Colonic mucosa (tissue), 4 donors: ENCODE measurements at regions not wholly inside any gene's neighbourhood (a gene's known extent, or its start where the extent isn't known, plus 50 kb on each side); places are given as distances from the start of the nearest gene placed in this dataset.

ENCODE experiments used
- DNase-seq: peaks from one replicate; pipeline ENCODE4 v3.0.0-alpha.2; 2020
- H3K27ac ChIP-seq: fragments of 200-600 bp; one replicate; pipeline ENCODE4 v1.8.0; 2021
- H3K27me3 ChIP-seq: fragments of 200-600 bp; one replicate; pipeline ENCODE4 v1.8.0; 2021
- H3K36me3 ChIP-seq: fragments of 200-600 bp; one replicate; pipeline ENCODE4 v1.8.0; 2021
- H3K4me1 ChIP-seq: fragments of 200-600 bp; one replicate; pipeline ENCODE4 v1.8.0; 2021; ENCODE audit warnings: mild to moderate bottlenecking
- H3K4me3 ChIP-seq: fragments of 200-600 bp; one replicate; pipeline ENCODE4 v1.8.0; 2021
- H3K9ac ChIP-seq, 2 donors: one replicate each; pipeline ENCODE4 v1.7.0; 2013; ENCODE audit warnings: control low read depth in 2 of 2, low read depth in 2 of 2, low read length in 2 of 2
- H3K9me3 ChIP-seq: fragments of 200-600 bp; one replicate; pipeline ENCODE4 v1.8.0; 2021
- intact Hi-C: fragments of 100-400 bp; cut with DNase I; formaldehyde crosslinking; loops from one replicate; pipeline ENCODE4 v1.14.1; 2022
- TF ChIP-seq, protein P1 (sequence below): fragments of 200-600 bp; IDR thresholded peaks from one replicate; pipeline ENCODE4 v1.8.0; 2022; ENCODE audit warnings: antibody characterized with exemption, mild to moderate bottlenecking
- donor health status: healthy.
- donor health status: DM: no; HTN: no; CAD: no.
- donor health status: DM: no; HTN: no; CAD: no.

DNA sequence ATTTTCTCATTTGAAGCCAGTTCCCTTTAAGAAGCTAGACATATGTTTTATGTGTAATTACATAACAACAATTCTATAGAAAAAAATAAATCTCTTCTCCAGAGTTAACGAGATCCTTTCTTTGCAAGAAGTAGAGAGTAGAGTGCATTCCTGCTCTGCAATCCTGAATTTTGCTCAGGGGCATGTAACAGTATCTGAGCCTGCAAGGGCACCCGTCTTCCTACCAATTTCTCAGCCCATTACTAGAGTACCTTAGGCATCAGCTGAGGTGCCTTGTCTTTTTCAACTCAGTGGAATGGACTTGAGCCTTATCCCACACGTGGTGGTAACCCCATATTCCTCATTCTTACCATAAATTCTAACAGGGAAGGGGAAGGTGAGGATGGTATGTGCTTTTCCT lies 205.9 kb downstream of the IKZF2 start:
- no peaks in the 10 kb centered on the region for H3K9me3 ChIP-seq
- intact Hi-C loops, result no loop called here
- TF ChIP-seq, protein P1, sequence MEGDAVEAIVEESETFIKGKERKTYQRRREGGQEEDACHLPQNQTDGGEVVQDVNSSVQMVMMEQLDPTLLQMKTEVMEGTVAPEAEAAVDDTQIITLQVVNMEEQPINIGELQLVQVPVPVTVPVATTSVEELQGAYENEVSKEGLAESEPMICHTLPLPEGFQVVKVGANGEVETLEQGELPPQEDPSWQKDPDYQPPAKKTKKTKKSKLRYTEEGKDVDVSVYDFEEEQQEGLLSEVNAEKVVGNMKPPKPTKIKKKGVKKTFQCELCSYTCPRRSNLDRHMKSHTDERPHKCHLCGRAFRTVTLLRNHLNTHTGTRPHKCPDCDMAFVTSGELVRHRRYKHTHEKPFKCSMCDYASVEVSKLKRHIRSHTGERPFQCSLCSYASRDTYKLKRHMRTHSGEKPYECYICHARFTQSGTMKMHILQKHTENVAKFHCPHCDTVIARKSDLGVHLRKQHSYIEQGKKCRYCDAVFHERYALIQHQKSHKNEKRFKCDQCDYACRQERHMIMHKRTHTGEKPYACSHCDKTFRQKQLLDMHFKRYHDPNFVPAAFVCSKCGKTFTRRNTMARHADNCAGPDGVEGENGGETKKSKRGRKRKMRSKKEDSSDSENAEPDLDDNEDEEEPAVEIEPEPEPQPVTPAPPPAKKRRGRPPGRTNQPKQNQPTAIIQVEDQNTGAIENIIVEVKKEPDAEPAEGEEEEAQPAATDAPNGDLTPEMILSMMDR, result no peak

DNA sequence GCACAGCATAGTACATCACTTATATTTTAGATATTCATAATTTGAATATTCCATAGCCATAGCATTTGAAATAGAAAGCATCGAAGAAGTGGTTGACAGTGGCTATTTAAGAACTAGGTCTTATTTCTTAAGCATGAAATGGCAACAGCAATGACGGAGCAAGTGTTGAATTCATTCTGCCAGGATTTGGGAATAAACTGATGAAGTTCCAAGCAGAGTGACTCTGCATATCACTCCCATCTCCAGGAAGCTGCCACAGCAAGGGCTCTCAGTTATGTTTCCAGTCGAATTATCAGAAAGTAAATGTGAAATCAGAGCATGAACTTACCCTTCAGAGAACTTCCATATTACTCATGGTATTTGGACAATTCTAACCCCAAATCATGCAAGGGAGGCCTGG lies 208.1 kb downstream of the IKZF2 start:
- H3K9me3 ChIP-seq, result no peaks in the 10 kb centered on the region
- H3K36me3 ChIP-seq, result no peaks in the 10 kb centered on the region
- TF ChIP-seq, protein P1, result no peak
- intact Hi-C loops, result no loop called here
- H3K27ac ChIP-seq, result no peak overlapping the region
- no peaks in the 10 kb centered on the region for H3K27me3 ChIP-seq
- no peak for DNase-seq
- no peaks in the 10 kb centered on the region for H3K4me1 ChIP-seq
- H3K4me3 ChIP-seq, result no peak overlapping the region
- H3K9ac ChIP-seq, result no peak overlapping the region

More for the DNA sequence above, 205.9 kb downstream of the IKZF2 start:
- Histone ChIP-seq H3K36me3 (no peaks in the 10 kb centered on the region), H3K4me1 (no peaks in the 10 kb centered on the region), H3K27me3 (no peaks in the 10 kb centered on the region), H3K27ac (no peak overlapping the region), H3K4me3 (no peak overlapping the region), H3K9ac (no peak overlapping the region)
- no peak for DNase-seq

DNA sequence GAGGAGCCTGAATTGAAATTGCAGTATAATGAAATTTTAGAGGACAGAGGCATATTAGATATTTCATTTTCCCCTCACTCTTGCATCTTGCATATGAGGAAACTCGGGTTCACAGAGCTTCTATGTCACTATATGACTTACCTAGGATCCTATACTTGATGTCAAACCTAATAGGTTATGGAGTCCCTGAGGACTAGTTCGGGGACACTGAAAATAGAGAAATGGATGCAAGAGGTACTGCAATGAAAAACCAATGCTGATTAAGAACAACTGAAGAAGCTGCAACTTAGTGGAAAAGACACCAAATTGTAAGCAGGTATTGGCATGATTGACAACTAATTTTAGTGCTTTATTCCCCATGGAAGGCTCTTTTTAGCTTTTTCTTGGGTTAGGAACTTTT lies 210.1 kb downstream of the IKZF2 start:
- no peak for DNase-seq
- H3K9ac ChIP-seq, result no peak overlapping the region
- no peaks in the 10 kb centered on the region for H3K36me3 ChIP-seq
- intact Hi-C loops, result no loop called here
- no peaks in the 10 kb centered on the region for H3K4me1 ChIP-seq
- H3K4me3 ChIP-seq, result no peak overlapping the region
- H3K27me3 ChIP-seq, result no peaks in the 10 kb centered on the region
- H3K27ac ChIP-seq, result peak overlapping the region; percentile 26
- TF ChIP-seq, protein P1, result no peak
- H3K9me3 ChIP-seq, result no peaks in the 10 kb centered on the region

DNA sequence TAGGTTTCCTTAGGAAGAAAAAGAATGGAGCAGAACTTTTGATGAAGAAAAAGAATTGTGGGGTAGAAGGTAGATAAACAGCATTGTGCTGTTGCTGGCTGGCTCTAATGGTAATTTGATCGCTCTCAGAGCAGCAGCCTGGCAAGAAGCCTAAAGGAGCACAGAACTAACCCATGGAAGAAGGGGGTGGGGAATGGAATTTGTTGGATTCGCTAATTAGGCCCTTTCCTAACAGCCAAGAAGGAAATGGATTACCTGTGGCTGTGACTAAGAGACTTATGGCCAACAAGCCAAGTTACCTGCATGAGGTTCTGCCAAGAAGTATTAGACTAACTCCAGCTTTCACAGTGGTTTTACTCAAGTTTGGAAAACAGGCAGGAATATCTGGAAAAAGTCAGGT lies 210.6 kb downstream of the IKZF2 start:
- Histone ChIP-seq H3K36me3 (no peaks in the 10 kb centered on the region), H3K27me3 (no peaks in the 10 kb centered on the region), H3K4me3 (no peak overlapping the region), H3K27ac (peak overlapping the region; percentile 26), H3K9me3 (no peaks in the 10 kb centered on the region), H3K9ac (no peak overlapping the region), H3K4me1 (no peaks in the 10 kb centered on the region)
- intact Hi-C loops, result no loop called here
- peak; percentile 70 for DNase-seq
- TF ChIP-seq, protein P1, result no peak

DNA sequence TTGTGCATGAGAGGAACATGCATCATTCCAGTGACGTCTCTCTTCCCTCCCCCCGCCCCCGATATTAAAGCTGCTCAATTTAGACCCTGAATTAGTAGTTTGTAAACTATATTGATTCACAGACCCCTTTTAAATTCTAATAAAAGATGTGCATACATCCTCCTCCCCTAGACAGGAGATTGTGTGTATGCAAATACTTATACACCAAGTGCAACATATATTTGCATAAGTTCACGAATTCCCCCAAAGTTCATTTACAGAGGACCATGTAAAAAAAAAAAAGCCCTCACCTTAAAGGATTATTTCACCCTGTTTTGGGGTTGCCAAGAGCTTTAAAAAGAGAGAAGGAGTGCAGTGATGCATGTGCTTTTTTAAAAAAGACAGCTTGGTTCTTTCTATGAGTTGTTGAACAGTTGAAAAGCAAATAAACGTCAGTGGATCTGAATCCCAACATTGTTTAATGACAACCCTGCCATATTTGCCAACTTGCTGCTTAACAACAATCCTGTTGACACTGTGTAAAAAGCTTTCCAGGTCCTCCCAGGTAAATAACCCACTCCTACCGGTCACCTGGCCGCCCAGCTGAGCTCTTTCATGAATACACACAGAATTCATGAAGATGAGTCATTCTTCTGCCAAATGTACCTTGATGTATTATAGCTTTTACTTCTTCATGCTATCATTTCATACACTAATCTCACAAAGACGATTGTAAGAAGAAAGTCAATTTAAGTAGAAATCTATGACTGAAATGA lies 211.5 kb downstream of the IKZF2 start:
- H3K27ac ChIP-seq, result peak overlapping the region; percentile 26
- peak; percentile 80 for DNase-seq

More for the DNA sequence above, 211.5 kb downstream of the IKZF2 start:
- Histone ChIP-seq H3K4me1 (no peaks in the 10 kb centered on the region), H3K9me3 (no peaks in the 10 kb centered on the region), H3K9ac (no peak overlapping the region), H3K27me3 (no peaks in the 10 kb centered on the region), H3K36me3 (no peaks in the 10 kb centered on the region), H3K4me3 (no peak overlapping the region)
- TF ChIP-seq, protein P1, result no peak
- intact Hi-C loops, result no loop called here
